SK-N-MC (cell line): ENCODE measurements at regions not wholly inside any gene's neighbourhood (a gene's known extent, or its start where the extent isn't known, plus 50 kb on each side); places are given as distances from the start of the nearest gene placed in this dataset.

Experiments used
- EZH2 ChIP-seq: fragments of 200-600 bp; sonication (generic); IDR thresholded peaks from one replicate; pipeline ENCODE4 v1.6.1; 2017; ENCODE audit warnings: antibody characterized with exemption
- POLR2AphosphoS5 ChIP-seq: IDR thresholded peaks from 2 replicates; pipeline ENCODE4 v1.6.1; 2012; ENCODE audit warnings: mild to moderate bottlenecking, low read depth, low read length, borderline replicate concordance

GRCh38 chr14:99098199-99098598, 173.8 kb downstream of the BCL11B start:
- TF ChIP-seq EZH2 (no peak), POLR2AphosphoS5 (no peak)
